NCI-H1930 (cell line): ENCODE measurements at regions not wholly inside any gene's neighbourhood (a gene's known extent, or its start where the extent isn't known, plus 50 kb on each side); places are given as distances from the start of the nearest gene placed in this dataset.
A peak's percentile ranks its signal among the peaks of the same experiment; 100 is the strongest.
"Not testable (repeated sequence)": the region's sequence is repeated elsewhere in the genome, so short reads cannot be mapped to it uniquely, and the experiment has no call there.

Experiments used
- DNase-seq, 2 experiments: peaks; one replicate each; lab custom pipeline; 2025; lab: John Stamatoyannopoulos, UW

GRCh38 chr9:73344060-73344459, 192.4 kb downstream of the ANXA1 start:
- DNase-seq, result no peak

- no peak for DNase-seq
These were observed 195.5 kb downstream of the ANXA1 start for GRCh38 chr9:73347123-73347522.

GRCh38 chr9:73347720-73348119, 196.1 kb downstream of the ANXA1 start:
- DNase-seq, result no peak

DNA sequence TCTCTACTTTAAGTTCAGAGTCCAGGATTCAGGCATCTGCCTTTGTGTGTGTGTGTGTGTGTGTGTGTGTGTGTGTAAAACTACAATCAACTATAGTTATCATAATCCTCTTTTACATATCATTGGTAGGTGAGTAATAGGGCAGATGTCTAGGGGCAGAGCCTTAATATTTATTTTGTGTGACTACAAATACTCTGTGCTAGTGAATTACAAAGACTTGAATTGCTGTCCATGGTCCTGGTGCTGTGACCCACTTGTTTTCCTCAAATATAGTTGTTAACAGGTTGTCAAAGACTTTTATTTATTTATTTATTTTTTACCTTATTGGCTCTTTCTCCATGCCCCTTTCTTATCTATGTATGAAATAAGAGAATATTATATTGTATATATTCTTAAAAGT, 196.8 kb downstream of the ANXA1 start:
- no peak for DNase-seq

DNA sequence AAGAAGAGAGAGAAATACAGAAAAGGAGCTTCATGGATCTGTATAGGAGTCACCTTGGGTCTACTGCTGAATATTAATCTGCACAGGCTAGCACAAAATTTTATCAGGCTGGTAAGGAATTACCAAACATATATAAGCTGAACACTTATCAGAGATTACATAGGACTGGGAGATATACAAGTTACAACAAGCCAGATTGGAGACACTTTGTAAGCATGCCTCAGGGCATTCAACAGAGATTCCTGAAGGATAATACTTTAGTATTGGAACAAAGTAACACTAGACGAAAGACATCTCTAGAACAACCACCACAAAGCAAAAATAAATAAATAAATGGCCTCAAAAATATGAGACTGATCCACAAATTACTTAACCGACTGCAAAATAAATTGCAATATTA, 197.8 kb downstream of the ANXA1 start:
- no peak for DNase-seq

GRCh38 chr9:73357607-73358006, 205.9 kb downstream of the ANXA1 start:
- no peak for DNase-seq

DNA sequence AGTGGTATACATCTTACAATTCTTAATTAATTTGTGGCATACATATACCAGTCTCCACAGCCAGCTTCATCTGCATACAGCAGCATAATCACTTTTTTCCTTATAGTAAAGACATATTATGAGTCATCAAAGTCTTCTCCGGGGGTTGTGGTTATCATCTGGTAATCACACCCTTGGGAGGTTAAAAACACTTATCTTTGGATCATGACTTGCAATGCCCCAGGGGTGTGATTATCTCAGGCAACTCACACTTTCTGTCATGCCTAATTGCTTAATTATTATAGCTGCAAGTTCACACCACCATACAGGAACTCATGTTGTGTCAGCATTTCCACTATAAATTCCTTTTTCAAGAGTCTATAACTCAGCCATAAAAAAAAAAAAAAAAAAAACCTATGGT, 218.4 kb downstream of the ANXA1 start:
- peak in 1 of 2 experiments; percentile 13 for DNase-seq

- peak in 1 of 2 experiments; percentile 19 for DNase-seq
These were observed 220.1 kb downstream of the ANXA1 start for GRCh38 chr9:73371801-73372200.

- DNase-seq, result no peak
These were observed 228.7 kb downstream of the ANXA1 start for GRCh38 chr9:73380411-73380810.

DNA sequence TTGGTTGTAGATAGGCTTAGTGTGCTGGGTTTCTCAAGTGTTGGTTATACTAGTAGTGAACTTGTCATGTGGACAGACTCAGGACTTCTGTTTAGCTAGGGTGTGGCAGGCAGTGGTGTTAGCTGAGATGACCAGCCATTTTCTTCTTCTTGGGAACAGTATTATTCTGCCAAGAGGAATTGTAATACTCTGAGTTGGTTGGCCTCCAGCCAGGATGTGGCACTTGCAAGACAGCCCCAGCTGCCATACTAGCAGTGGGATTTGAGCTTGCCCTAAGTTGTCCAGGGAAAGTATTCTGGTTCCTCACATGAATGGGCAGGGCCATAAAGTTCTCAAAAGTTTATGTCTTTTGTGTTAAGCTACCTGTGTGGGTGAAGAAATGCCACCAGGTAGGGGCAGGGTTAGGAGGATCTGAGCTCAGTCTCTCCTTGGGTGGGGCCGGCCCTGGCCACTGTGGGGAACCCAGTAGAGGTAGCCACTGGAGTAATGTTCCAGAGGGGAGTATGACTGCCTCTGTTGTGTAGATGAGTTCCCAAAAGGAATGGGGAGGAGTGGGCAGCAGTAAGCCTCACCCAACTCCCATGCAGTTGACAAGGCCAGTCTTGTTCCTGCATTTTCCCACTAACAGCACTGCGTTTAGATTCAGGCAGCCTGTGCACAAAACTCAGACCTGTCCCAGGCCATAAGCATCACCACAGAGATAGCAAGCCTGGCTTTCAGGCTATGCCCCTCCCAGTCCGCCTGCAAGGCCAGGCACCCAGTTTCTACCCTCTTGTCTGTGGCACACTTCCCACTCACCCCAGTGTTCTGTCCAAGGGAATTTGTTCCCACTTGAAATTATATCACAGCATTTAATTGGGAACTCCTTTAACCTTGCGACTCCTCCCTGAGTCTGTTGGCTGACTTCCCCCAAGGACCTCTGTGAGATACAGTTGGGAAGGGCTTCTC, 250.7 kb downstream of the ANXA1 start:
- no peak for DNase-seq

GRCh38 chr9:73411494-73411893, 259.8 kb downstream of the ANXA1 start:
- no peak for DNase-seq

GRCh38 chr9:73412874-73413273, 261.2 kb downstream of the ANXA1 start:
- DNase-seq, result no peak

GRCh38 chr9:73423891-73424290, 272.2 kb downstream of the ANXA1 start:
- DNase-seq, result no peak

GRCh38 chr9:73426269-73426668, 274.6 kb downstream of the ANXA1 start:
- peak; percentile 83 to 95 for DNase-seq

GRCh38 chr9:73434826-73435225, 283.2 kb downstream of the ANXA1 start:
- no peak for DNase-seq

GRCh38 chr9:73437758-73438157, 286.1 kb downstream of the ANXA1 start:
- no peak for DNase-seq

DNA sequence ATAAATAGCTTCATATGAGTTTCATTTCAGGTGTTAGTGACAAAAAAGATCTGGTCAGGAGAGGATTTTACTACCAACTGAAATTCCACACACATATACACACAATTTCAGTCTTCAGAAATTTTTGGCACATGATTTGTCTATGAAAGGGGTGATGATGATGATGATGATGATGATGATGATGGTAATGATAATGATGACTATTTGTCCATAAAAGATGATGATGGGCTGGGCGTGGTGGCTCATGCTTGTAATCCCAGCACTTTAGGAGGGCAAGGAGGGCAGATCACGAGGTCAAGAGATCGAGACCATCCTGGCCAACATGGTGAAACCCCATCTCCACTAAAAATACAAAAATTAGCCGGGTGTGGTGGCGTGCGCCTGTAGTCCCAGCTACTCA, 288.2 kb downstream of the ANXA1 start:
- not testable (repeated sequence) for DNase-seq

DNA sequence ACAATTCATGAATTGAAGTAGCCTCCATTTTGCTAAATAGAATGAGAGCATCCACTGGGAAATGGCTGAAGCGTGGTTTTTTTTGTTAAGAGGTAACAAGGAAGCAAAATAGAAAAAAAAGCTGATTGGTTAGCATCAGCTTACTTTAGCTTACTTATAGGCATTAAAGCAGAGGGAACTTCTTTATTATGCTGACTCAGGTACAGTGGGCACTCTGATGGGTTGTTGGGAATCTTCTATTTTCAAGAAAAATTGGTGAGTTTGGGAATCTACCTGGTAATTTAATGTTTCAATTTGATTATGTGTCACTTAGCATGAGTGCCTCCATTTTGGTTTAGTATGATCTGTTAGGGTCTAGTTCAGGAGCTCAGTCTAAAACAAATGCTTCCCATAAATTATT, 289.6 kb downstream of the ANXA1 start:
- DNase-seq, result no peak

- no peak for DNase-seq
These were observed 290.5 kb downstream of the ANXA1 start for GRCh38 chr9:73441890-73442818.

DNA sequence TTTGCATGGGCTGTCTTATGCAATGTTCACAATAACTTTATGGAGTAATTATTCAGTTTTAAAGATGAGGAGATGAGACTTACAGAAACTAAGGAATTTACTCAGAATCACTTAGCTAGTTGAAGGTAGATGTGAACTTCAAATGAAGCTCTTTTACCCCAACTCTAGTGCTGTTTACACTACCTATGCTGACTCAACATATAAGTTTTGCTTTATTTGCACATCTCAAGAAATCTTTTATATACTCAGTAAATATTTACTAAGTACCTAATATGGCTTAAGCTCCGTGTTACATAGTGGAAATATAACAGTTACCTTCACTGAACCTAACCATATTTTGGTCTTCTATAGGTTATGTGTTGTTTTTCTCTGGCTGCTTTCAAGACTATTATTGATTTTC, 293.2 kb downstream of the ANXA1 start:
- DNase-seq, result no peak

GRCh38 chr9:73445384-73445783, 293.7 kb downstream of the ANXA1 start:
- DNase-seq, result not testable (repeated sequence)

DNA sequence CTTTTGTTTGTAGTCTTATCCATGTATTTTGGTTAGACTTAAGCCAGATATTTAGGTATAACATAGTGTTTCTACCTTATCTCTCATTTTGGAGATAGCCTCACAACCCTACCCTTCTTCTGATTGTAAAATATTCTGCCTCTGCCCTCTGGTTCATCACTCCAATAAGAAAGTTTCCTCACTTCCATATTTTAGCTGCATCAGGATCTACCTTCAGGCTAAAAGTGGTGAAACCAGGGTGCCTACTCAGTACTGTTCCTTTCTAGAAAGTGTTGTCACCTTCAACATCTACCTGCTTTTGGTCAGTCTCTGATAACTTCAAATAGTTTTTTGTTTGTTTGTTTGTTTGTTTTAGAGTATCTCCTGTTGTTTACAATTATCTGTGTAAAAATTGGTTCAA, 294.6 kb downstream of the ANXA1 start:
- DNase-seq, result no peak

DNA sequence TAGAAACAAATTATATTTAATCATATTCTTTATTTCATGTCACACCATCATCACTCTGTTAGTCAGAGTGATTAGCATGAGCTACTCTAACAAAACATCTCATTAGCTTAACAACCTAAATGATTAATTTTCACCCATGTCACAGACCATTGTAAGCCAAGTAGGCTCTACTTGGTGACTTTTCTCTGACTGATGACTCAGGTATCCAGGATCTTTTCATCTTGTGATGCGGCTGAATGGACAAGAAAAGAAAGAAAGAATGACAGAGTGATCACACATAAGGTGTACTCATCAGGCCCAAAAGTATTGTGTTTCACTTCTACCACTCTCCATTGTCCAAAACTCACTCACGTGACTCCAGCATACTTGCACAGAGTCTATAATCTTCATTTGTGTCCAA, 299.3 kb downstream of the ANXA1 start:
- no peak for DNase-seq
